Nucleus accumbens (tissue), 56 donors: ENCODE measurements at regions not wholly inside any gene's neighbourhood (a gene's known extent, or its start where the extent isn't known, plus 50 kb on each side); places are given as distances from the start of the nearest gene placed in this dataset.
"Not testable (repeated sequence)": the region's sequence is repeated elsewhere in the genome, so short reads cannot be mapped to it uniquely, and the experiment has no call there.

ENCODE experiments used
- DNase-seq, 56 donors: peaks; one replicate each; lab custom pipeline; 2025; lab: John Stamatoyannopoulos, UW

DNA sequence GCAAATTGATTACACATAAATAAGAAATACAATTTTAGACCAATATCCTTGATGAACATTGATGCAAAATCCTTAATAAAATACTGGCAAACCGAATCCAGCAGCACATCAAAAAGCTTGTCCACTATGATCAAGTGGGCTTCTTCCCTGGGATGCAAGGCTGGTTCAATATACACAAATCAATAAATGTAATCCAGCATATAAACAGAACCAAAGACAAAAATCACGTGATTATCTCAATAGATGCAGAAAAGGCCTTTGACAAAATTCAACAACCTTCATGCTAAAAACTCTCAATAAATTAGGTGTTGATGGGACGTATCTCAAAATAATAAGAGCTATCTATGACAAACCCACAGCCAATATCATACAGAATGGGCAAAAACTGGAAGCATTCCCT is 624.2 kb upstream of the KCND2 start:
- not testable (repeated sequence) for DNase-seq

DNA sequence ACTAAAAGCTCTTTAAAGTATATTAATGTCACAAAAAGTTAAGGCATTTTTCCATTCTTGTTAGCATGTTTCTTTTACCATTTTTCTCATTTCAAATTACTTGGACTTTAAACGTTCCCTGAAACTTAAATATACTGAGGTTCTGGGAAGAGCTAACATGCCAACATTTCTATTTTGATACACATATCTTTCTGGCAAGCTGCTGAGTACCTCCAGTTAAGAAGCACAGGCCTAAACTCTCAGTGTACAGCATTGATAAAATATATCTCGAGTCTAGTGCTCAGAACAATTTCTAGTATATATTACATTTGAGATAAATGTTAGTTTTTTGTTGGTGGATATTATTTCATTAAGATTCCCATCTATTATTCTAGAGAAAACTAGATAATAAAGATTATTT is 612.9 kb upstream of the KCND2 start:
- no peak for DNase-seq

DNA sequence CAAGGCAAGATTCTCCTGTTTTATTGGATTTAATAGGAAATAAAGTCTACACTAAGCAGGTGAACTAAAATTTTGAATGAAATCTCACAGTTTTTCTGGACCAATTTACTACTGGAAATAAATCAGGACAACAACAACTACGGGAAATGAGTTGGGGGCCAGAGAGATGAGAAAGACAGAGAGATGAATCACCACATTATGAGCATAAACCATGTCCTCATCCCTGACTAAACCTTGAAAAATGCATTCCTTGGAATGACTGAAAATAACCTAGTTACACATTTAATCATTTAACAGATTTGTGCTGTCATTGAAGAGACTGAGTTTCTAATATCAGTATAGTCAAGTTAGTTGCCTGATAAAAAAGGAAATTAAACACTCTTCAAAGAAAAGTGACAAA is 608.4 kb upstream of the KCND2 start:
- DNase-seq = no peak

DNA sequence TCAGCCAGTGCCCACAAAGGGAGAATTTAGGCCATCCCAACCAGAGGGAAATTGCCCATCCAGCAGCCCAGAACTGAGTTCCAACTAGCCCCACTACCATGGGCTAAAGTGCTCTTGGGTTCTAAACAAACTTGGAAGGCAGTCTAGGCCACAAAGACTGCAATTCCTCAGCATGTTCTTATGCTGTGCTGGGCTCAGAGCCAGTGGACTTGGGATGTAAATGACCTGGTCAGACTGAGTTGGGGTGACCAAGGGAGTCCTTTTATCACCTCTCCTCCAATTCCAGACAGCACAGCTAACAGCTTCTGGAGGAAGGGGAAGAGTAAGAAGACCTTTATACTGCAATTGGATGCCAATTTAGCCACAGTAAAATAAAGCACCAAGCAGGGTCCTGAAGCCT is 607.2 kb upstream of the KCND2 start:
- DNase-seq = no peak

DNA sequence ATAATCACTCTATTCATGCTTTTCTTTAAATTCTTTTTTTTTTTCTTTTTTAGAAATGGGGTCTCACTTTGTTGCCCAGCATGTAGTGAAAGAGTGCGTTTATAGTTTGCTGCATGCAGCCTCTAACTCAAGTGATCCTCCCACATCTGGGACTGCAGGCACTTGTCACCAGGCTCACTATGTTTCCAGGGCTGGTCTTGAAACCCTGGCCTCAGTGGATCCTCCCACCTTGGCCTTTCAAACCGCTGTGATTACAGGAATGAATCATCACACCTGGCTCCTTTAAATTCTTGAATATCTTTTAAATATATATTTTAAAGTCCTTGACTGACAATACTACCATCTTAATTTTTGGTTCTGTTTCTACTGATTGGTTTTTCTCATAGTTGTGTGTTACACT is 591.6 kb upstream of the KCND2 start:
- DNase-seq = no peak

DNA sequence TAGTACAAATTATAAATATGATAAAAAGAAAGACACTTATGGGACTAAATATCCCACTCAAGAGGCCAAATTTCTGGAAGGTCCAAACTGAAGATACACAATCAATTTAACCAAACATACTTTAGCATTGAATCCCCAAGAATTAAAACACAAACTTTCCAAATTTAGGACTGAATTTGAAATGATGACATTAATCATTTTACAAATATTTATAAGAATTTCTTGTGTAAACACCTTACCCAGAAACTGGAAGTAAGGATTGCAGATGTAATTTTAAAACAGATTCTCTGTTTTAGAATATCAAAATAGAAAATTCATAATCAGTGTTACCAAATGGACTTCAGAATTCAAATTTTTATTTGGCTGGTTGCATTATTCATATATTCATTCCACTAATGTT is 588.2 kb upstream of the KCND2 start:
- DNase-seq = no peak

DNA sequence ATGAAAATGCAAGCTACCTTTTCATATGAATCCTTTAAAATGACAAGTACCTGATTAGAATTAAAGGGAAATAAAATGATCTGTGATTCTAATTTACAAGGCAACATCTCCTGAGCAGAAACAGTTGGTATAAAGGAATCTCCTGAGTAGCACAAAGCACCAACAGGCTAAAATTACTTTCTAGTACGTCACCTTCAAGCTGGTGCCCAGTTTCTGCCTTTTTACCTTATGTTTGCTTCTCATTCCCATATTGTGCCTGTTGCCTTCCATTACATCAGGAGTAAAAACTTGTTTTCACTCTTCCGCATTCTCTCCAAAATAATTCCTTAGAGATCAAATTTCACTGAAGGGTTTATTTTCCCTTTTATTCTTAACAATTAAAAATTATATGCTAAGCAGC is 587.1 kb upstream of the KCND2 start:
- no peak for DNase-seq

DNA sequence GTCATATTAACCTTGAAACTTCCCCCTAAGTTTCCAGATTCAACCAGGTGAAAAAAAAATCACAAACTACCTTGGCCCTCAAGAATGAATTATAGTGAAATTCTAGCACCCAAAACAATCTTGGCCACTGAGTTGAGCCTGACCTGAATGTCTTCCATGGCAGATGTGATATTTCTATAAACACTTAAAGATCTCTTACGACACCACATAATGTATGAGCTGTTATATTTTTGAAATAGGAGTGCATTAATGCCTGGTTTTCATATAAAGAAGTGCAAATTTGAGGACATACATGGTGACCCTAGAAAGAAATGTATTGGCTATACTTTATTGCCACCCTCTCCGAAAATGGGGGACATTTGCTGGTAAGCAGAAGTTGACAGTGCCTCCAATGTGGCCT is 584.1 kb upstream of the KCND2 start:
- DNase-seq = no peak

DNA sequence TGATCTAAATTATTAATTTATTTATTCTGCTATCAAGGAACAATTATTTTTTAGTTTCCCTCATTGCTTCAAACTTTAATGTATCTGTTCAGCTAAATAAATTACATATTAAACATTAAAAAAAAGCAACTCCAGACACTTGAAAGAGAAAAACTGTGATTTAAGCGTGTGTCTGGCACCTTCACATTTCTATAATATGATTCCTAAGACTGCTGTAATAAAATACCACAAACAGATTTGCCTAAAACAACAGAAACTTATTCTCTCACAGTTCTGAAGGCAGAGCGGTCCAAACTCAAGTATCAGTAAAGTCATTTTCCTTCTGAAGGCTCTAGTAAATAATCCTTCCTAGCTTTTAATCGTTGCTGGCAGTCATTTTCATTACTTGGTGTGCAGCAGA is 580.4 kb upstream of the KCND2 start:
- DNase-seq = no peak

DNA sequence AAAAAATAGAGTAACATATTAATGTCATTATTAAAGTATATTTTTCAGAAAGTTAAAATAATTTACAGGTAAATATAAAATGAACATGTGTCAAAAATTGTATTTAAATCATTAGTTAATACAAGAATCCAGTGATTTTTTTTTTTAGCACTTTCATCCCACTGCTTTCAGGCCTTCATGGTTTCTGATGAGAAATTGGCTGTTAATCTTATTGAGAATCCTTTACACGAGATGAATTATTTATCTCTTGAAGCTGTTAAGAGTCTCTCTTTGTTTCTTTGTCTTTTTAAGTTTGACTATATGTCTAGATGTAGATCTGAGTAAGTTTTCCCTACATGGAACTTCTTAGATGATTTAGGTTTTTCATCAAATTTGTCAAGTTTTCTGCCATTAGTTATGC is 578.5 kb upstream of the KCND2 start:
- DNase-seq = no peak

DNA sequence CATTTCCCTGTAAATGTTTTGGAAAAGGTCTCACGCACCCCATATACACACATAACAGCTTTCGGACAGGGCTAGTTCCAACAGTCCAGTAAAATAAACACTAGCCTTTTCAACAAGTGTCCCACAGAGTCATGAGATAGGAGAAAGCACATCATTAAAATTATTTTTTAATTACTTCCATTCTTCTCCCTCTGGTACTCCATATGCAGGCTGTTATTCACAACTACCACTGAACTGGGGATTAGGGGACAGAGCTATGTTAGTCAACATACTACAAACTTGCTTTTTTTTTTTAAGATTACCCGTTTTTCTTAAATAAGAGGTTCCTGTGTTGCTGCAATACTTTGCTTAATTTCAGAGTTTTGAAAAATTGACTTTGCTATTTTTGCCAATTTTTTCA is 576.6 kb upstream of the KCND2 start:
- DNase-seq = no peak

DNA sequence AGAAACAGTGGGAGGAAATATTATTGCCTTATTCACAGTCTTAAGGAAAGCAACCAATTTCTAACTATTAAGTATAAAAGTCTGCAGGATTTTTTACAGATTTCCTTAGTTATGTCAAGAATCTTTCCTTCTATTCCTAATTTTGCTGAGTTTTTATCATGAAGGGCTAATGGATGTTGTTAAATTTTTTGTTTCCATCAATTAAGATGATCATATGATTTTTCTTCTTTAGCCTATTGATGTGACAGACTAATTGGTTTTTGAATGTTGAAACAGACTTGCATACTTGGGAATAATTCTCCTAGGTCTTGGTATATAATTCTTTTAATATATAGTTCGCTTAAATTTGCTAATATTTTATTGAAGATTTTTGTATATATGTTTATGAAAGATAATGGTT is 569.1 kb upstream of the KCND2 start:
- DNase-seq = no peak

DNA sequence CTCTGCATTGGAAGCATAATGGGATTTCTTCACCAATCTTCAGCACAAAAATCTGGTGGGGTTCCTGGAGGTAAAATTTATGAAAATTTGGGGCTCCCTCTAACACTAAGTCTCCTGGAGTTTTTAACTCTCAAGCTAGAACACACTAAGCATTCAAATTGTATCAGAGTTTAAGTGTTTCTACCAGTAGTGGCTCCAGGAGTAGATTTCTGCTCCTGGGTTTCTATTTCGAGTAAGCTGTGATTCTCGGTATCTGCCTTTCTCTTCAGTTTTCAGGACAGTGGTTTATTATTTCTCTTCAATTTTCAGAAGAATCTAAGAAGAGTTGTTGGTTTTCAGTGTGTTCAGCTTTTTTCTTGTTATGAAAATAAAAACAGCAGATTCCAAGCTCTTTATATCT is 566.4 kb upstream of the KCND2 start:
- no peak for DNase-seq

DNA sequence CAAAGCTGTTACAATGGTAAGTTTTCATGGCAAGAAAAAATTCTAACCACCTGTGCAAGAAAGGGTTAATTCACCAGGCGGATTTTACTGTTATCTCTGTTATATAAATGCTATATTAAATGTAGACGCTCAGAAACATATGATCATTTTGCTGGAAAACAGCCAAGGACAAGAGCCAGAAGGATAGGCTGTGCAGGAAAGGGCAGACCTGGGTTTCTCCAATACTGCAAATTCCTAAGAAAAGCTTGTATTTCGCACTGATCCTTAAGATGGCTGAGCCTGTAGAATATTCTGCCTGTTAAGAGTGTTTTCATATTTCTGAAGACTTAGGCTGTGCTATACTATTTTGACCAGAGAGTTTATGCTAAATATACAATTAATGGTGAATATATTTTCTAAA is 564.1 kb upstream of the KCND2 start:
- no peak for DNase-seq

DNA sequence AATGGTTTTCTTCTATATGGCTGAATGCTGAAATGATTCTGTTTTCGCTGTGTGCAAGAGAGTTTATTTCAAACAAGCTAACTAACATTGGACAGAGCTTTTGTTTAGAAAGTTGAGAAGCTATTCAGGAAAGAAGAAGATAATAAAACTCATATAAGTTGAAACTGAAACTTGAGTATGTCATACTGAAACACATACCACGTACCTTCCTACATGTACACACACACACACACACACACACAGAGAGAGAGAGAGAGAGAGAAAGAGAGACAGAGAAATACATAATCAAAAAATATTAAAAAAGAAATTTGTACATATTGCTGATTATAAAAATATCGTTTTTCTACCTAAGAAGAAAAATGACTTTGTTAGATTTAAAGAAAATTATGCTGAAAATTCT is 561.9 kb upstream of the KCND2 start:
- no peak for DNase-seq

DNA sequence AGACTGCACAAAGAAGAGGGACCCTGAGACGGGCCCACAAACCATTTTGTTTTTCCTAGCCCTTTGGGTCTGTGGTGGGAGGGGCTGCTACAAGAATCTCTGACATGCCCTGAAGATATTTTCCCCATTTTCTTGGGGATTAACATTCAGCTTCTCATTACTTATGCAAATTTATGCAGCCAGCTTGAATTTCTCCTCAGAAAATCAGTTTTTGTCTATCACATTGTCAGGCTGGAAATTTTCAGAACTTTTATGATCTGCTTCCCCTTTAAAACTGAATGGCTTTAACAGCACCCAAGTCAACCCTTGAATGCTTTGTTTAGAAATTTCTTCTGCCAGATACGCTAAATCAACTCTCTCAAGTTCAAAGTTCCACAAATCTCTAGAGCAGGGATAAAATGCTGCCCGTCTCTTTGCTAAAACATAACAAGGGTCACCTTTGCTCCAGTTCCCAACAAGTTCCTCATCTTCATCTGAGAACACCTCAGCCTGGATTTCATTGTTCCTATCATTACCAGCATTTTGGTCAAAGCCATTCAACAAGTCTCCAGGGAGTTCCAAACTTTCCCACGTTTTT is 560.0 kb upstream of the KCND2 start:
- DNase-seq = no peak

DNA sequence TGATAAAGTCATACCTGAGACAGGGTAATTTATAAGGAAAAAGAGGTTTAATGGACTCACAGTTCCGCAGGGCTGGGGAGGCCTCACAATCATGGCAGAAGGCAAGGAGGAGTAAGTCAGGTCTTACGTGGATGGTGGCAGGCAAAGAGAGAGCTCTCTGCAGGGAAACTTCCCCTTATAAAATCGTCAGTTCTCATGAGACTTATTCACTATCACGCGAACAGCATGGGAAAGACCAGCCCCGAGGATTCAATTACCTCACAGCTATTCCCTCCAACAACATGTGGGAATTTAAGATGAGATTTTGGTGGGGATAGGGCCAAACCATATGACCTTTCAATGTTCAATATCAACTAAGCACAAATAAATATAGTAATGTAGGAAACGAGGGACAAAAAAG is 559.4 kb upstream of the KCND2 start:
- DNase-seq = no peak

DNA sequence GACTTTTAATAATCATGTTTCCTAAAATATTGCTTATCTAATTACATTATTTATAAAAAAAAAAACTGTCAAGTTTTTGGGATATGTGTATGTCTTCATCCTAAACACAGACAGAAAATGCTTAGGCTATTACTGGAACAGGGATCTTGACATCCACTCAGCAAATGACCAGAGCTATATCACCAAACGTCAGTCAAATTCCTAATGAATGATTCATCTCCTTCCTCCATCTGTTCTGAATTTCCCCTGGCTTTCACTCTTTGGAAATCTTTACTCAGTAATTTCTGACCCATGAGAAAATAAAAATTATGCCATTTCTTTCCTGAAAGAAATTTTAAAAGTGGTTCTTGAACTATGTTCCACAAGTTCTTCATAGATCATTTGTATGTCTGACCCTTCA is 552.4 kb upstream of the KCND2 start:
- no peak for DNase-seq

DNA sequence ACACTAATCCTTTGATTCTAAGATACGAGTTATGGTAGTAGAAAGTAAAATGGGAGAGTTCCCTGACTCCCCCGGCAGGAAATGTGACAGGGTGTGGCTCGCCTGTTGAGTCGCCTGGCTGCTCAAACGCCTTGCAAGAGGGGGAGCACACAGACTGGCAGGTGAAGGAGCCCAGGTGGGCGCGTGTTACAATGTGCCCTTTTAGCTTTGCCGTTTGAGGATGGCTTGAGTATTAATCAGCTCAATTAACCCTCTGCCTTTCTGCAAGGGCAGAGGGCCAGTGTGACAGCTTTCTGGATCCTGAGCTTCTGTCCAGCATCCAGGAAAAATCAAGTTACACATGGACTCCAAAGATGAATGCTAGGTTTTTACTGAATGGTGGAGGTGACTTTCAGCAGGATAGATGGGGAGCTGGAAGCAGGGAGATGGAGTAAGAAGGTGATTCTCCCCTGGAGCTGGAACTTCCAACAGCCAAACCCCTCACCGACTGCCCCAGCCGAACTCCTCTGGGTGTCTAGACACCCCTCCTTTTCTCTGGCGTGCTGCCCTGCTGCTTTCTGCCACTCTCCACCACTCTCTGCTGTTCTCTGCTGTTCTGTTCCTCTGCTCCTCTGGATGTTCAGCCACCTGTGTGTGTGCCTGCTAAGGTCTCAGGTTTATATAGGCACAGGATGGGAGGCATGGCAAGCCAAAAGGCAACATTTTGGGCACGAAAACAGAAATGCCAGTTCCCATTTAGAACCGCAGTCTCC is 548.8 kb upstream of the KCND2 start:
- no peak for DNase-seq

DNA sequence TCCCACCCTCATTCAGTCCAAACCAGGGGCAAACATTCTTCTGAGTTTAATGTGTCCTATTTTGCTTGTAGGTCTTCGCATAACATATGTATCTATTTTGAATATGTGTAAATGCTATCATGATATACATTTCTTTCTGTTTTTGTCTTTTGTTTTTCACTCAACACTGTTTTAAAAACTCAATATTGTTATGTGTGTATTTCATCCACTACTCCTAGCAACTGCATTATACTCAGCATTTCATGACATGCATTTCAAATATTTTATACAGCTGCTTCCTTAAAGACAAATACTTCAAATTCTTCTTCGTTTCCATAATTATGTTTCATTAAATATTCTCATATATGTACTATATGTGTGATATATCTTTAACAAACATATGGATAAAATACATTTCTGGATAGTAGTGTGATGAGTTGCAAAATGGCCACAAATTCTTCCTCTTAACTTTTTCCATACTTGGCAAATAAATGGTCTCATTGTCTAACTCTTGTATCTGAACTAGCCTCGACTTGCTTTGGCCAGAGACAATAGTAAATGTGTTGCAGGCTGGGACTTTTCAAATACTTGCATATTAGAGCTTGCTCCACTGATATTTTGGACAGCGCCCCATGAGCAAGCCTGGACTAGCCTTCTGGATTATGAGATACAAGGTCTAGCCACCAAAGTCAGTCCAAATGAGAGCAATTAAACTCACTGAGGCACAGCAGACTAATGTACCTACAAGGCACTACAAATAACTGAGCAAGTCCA is 539.7 kb upstream of the KCND2 start:
- DNase-seq = no peak

DNA sequence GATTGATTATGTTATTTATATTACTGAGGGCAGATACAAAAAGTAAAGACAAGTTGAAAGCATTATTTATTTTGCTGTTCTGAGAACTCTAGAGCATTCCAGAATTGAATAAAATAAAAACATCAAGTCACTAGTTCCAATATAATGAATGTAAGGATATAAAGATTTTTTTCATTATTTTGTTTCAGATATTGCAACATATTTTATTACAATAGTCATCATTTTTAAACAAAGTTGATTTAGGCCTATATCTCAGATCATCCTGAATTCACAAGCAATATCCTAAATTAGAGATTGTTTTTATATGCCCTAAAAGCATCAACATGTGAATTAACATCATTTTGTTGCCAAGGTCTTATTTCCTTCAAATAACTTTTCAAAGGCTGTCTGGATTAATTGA is 535.6 kb upstream of the KCND2 start:
- DNase-seq = no peak

DNA sequence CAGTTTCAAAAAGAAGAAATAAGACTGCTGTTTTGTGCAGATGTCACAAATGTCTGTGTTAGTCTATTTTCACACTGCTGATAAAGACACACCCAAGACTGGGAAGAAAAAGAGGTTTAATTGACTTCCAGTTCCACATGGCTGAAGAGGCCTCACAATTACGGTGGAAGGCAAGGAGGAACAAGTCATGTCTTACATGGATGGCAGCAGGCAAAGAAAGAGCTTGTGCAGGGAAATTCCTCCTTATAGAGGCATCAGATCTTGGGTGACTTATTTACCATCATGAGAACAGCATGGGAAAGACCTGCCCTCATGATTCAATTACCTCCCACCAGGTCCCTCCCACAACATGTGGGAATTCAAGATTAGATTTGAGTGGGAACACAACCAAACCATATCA is 527.7 kb upstream of the KCND2 start:
- DNase-seq = not testable (repeated sequence)
